ENCODE measurements at regions not wholly inside any gene's neighbourhood (a gene's known extent, or its start where the extent isn't known, plus 50 kb on each side); places are given as distances from the start of the nearest gene placed in this dataset.

DNA sequence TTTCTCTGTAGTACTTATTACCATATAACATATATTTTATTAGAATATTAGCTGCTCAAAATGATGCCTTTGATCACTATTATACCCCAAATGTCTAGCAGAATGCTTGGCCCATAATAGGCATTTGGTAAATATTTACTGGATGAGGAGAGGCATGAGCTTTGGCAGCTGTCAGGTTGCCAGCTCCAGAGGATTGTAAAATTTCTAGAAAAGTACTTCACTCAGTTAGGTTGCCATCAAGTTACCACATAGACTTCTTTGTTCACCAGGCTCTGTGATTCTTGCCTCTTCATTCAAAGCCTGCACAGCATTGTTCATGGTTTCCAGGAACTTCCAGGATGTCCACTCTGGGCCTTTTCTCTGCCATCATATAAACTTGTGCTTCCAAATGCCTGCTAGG, 582.8 kb downstream of the PDCD6IP start:
- TF ChIP-seq CTCF (IDR thresholded peaks at IDR 0.05) (no peak), REST (IDR thresholded peaks at IDR 0.05; ENCODE audit: insufficient read depth in 1 of 2, low read depth in 2 of 2, low read length in 1 of 2) (no peak), POLR2AphosphoS5 (IDR thresholded peaks at IDR 0.05; ENCODE audit: low read depth, low read length) (no peak)
